ENCODE measurements at regions not wholly inside any gene's neighbourhood (a gene's known extent, or its start where the extent isn't known, plus 50 kb on each side); places are given as distances from the start of the nearest gene placed in this dataset.
"Not testable (repeated sequence)": the region's sequence is repeated elsewhere in the genome, so short reads cannot be mapped to it uniquely, and the experiment has no call there.

DNA sequence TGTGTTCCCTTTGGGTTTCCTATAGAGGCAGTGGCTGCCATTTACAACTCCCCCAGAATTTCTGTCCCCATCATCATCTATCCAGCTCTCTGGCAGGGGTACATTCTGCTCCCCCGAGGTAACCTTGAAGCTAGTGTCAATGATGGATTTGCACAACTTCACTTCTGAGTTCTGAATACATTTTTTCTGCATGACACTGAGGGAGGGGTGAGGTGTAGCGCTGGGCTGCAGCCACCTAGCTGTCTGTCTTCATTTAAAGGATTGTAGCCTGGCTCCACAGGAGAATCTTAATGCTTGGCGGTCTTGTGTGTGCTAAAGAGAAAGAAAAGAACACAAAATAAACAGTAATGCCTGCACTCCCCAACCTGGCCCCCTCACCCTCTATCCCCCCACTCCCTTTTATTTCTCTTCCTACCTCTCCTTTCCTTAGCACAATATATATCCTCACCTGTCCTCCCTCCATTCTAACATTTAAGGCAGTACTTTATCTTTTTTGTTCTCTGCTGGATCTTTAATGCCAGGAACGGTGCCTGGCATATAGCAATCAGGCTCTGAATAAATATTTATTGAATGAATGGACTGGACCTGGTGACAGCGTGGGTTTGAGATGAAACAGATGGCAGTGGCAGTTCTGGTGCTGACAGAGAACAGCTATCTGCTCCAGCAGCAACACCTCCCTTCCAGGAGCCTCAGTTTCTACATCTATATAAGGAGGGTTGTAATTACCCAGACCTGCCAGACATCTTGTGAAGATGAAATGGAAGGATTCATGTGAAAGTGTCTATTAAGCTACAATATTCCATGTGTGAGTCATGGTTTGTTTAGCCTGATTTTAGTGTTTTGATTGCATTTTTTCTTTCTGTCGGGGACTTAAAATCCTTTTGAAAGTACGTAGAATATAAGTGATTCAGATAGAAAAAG lies 163.5 kb upstream of the CDH11 start:
- DNase-seq (ENCODE audit: low read depth in 4 of 4, low spot score in 3 of 4) = no peak

DNA sequence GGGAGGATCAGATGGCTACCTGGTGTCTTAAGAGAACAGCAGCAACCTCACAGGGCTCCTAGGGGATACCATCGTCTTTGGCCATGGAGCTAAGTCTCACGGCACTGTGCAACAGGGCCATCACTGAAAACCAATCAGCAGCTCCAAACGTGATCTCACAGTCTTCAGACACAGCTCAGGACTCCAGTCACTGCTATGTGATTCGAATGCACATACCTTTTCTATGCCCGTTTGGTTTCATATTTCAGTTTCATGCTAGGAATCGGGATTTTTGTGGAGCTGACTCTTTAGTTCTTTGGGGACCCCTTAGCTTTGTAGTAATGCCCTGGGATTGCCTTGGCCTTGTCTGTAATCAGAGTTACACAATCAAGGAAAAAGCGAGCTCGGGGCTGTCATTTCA lies 162.8 kb upstream of the CDH11 start:
- DNase-seq (ENCODE audit: low read depth in 4 of 4, low spot score in 3 of 4) = no peak

GRCh38 chr16:65283181-65283651 lies 161.4 kb upstream of the CDH11 start:
- peak in 1 of 4 donors; percentile 47 for DNase-seq (ENCODE audit: low read depth in 4 of 4, low spot score in 3 of 4)

DNA sequence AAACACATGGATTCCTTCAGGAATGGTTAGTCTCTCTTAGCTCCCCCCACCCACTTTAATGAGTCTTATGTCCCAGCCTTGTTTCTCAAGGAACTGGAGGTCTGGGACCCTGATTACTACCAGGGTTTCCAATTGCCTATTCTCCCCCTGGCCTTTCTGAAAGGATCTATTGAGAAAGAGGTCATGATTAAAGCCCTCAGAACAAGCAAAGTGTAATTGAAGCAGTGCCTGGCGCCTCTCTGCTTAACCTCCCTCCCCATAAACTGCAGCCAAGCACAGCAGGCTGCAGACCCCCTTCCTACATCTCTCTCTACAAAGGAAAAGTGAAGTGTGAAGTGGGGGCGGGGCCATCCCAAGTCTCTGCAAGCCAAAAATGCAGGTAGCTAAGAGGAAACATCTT lies 159.7 kb upstream of the CDH11 start:
- DNase-seq (ENCODE audit: low read depth in 4 of 4, low spot score in 3 of 4) = no peak

GRCh38 chr16:65280845-65281512 lies 159.1 kb upstream of the CDH11 start:
- no peak for DNase-seq (ENCODE audit: low read depth in 4 of 4, low spot score in 3 of 4)

- DNase-seq (ENCODE audit: low read depth in 4 of 4, low spot score in 3 of 4) = no peak
These were observed 157.7 kb upstream of the CDH11 start for GRCh38 chr16:65279576-65279975.

GRCh38 chr16:65278874-65279273 lies 157.0 kb upstream of the CDH11 start:
- DNase-seq (ENCODE audit: low read depth in 4 of 4, low spot score in 3 of 4) = no peak

GRCh38 chr16:65274566-65274965 lies 152.7 kb upstream of the CDH11 start:
- DNase-seq (ENCODE audit: low read depth in 4 of 4, low spot score in 3 of 4) = no peak

GRCh38 chr16:65272699-65273414 lies 151.0 kb upstream of the CDH11 start:
- DNase-seq (ENCODE audit: low read depth in 4 of 4, low spot score in 3 of 4) = no peak

DNA sequence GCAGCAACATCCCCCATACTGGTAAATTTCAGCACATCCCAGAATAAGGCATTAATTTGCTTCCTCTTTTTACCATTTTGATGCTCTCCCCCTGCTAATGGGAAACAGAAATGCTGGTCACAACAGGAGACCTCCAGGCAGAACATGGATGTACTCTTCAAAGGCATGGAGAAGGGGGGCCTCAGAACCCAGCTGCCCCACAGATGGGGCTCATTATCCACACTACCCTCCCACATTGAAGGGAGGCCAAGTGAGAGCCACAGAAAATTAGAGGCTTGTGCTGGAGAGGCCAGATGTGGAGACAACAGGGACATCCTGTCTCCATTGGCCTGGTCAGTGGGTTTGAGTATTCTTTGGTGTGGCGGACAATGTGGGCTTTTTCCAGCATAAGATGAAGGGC lies 150.1 kb upstream of the CDH11 start:
- DNase-seq (ENCODE audit: low read depth in 4 of 4, low spot score in 3 of 4) = no peak

DNA sequence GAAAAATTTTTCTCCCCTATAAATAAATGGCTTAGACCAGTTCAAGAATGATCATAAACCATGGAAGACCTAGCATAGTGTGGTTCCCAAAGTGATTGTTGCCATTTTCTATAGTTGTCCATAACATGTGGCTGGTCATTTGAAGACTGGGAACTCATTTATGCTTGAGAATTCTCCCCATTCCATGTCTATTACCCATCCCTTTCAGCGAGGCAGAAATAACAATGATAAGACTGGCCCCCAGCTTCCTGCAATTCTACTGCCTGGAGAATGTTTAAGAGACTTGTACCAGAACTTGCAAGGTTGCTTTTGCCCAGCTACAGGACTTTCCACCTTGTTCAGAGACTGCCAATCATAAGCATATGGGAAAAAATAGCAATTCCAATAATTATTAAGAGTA lies 146.5 kb upstream of the CDH11 start:
- no peak for DNase-seq (ENCODE audit: low read depth in 4 of 4, low spot score in 3 of 4)

- no peak for DNase-seq (ENCODE audit: low read depth in 4 of 4, low spot score in 3 of 4)
These were observed 142.0 kb upstream of the CDH11 start for GRCh38 chr16:65263896-65264295.

- DNase-seq (ENCODE audit: low read depth in 4 of 4, low spot score in 3 of 4) = no peak
These were observed 138.9 kb upstream of the CDH11 start for GRCh38 chr16:65260746-65261145.

- DNase-seq (ENCODE audit: low read depth in 4 of 4, low spot score in 3 of 4) = no peak
These were observed 132.3 kb upstream of the CDH11 start for GRCh38 chr16:65254144-65254543.

GRCh38 chr16:65249768-65250167 lies 127.9 kb upstream of the CDH11 start:
- DNase-seq (ENCODE audit: low read depth in 4 of 4, low spot score in 3 of 4) = peak in 1 of 4 donors; percentile 2

GRCh38 chr16:65244787-65245186 lies 122.9 kb upstream of the CDH11 start:
- DNase-seq (ENCODE audit: low read depth in 4 of 4, low spot score in 3 of 4) = no peak

DNA sequence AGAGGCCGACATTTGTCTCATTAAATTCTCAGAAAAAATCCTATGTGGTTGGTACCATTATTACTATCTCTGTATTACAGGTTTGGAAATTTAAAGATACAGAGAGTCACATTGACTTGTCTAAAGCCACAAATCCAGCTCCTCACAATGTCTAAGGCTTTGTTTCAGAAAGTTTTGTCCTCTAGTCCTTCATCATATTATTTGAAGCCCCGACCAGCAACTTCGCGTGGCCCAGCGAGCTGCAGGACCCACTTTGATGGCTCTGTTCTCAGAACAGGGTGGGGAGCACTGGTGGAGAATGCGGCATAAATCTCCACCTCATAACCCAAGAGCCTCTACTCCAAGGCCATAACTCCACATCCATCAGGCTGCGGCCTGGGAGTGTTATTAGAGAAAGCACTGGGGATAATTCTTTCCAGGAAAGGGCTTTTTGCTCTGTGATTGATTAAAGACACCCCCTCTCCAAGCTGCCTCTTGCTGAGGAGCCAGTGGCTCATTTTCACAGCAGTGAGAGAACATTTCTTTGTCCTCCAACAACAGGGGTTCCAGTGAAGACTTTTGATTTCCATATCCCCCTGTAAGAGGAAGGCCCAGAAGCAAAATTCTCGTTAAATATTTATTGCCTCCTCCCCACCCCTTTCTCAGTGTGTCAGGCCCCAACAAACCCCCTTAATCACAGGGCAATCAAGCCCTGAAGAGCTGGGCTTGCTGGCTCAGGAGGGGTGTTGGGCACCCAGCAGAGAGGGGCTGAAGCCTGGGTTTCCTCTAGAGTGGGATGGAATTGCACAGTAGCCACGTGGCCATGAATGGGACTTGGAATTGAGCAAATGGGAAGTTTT lies 113.7 kb upstream of the CDH11 start:
- no peak for DNase-seq (ENCODE audit: low read depth in 4 of 4, low spot score in 3 of 4)

- not testable (repeated sequence) for DNase-seq (ENCODE audit: low read depth in 4 of 4, low spot score in 3 of 4)
These were observed 113.0 kb upstream of the CDH11 start for GRCh38 chr16:65234721-65235320.

DNA sequence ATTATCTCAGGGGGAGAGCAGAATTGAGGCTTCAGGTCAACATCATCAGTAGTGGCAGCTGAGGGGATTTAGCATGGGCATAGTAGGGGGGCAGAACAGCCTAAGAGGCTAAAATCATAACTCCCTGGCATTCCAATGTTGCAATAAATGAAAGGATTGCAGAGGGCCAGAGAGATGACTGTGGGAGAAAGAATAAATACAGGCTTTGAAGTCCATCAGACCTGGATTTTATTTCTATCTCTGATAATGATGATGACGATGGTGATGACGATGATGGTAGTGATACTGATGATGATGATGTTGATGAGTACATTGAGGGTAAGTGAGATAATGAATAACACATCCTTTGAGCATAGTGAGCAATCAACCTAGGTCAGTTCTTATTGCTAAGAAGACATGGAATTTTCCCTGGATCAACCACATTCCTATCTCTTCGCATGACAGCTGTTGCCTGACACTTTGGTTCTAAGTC lies 107.4 kb upstream of the CDH11 start:
- no peak for DNase-seq (ENCODE audit: low read depth in 4 of 4, low spot score in 3 of 4)
